ENCODE measurements at regions not wholly inside any gene's neighbourhood (a gene's known extent, or its start where the extent isn't known, plus 50 kb on each side); places are given as distances from the start of the nearest gene placed in this dataset.

- TF ChIP-seq POU2F2 (IDR thresholded peaks at IDR 0.05; ENCODE audit: low read depth, low read length) (no peak), POLR2A (IDR thresholded peaks at IDR 0.05; ENCODE audit: low read depth, low read length) (no peak), PAX5 (IDR thresholded peaks at IDR 0.05; ENCODE audit: insufficient read depth, low read length, severe bottlenecking) (no peak), SPI1 (IDR thresholded peaks at IDR 0.05; ENCODE audit: low read depth, low read length) (no peak), POLR2AphosphoS5 (IDR thresholded peaks at IDR 0.05; ENCODE audit: low read depth, low read length) (no peak), TAF1 (IDR thresholded peaks at IDR 0.05; ENCODE audit: low read depth, low read length) (no peak)
- DNase-seq (ENCODE audit: insufficient read length, low spot score) (no peak), FAIRE-seq (no peak)
Measured at GRCh38 chr5:116799401-116799800, 224.8 kb upstream of the SEMA6A start.

GRCh38 chr5:116795189-116795588, 220.6 kb upstream of the SEMA6A start:
- DNase-seq (ENCODE audit: insufficient read length, low spot score), result no peak
- no peak for FAIRE-seq
- TF ChIP-seq POLR2A (IDR thresholded peaks at IDR 0.05; ENCODE audit: low read depth, low read length) (no peak), POU2F2 (IDR thresholded peaks at IDR 0.05; ENCODE audit: low read depth, low read length) (no peak), POLR2AphosphoS5 (IDR thresholded peaks at IDR 0.05; ENCODE audit: low read depth, low read length) (no peak), TAF1 (IDR thresholded peaks at IDR 0.05; ENCODE audit: low read depth, low read length) (no peak), PAX5 (IDR thresholded peaks at IDR 0.05; ENCODE audit: insufficient read depth, low read length, severe bottlenecking) (no peak), SPI1 (IDR thresholded peaks at IDR 0.05; ENCODE audit: low read depth, low read length) (no peak)

- TF ChIP-seq POLR2AphosphoS5 (IDR thresholded peaks at IDR 0.05; ENCODE audit: low read depth, low read length) (no peak), POLR2A (IDR thresholded peaks at IDR 0.05; ENCODE audit: low read depth, low read length) (no peak), PAX5 (IDR thresholded peaks at IDR 0.05; ENCODE audit: insufficient read depth, low read length, severe bottlenecking) (no peak), TAF1 (IDR thresholded peaks at IDR 0.05; ENCODE audit: low read depth, low read length) (no peak)
- FAIRE-seq (no peak), DNase-seq (ENCODE audit: insufficient read length, low spot score) (no peak)
Measured at GRCh38 chr5:116789522-116789921, 214.9 kb upstream of the SEMA6A start.

GRCh38 chr5:116788851-116789403, 214.3 kb upstream of the SEMA6A start:
- FAIRE-seq (no peak), DNase-seq (ENCODE audit: insufficient read length, low spot score) (no peak)
- no peak for TF ChIP-seq POLR2AphosphoS5 (IDR thresholded peaks at IDR 0.05; ENCODE audit: low read depth, low read length)
- no peak for TF ChIP-seq TAF1 (IDR thresholded peaks at IDR 0.05; ENCODE audit: low read depth, low read length)
- no peak for TF ChIP-seq SPI1 (IDR thresholded peaks at IDR 0.05; ENCODE audit: low read depth, low read length)
- no peak for TF ChIP-seq POU2F2 (IDR thresholded peaks at IDR 0.05; ENCODE audit: low read depth, low read length)
- TF ChIP-seq POLR2A (IDR thresholded peaks at IDR 0.05; ENCODE audit: low read depth, low read length), result no peak
- no peak for TF ChIP-seq PAX5 (IDR thresholded peaks at IDR 0.05; ENCODE audit: insufficient read depth, low read length, severe bottlenecking)

GRCh38 chr5:116787570-116787969, 212.9 kb upstream of the SEMA6A start:
- no peak for FAIRE-seq
- no peak for TF ChIP-seq SPI1 (IDR thresholded peaks at IDR 0.05; ENCODE audit: low read depth, low read length)
- TF ChIP-seq POU2F2 (IDR thresholded peaks at IDR 0.05; ENCODE audit: low read depth, low read length), result no peak
- no peak for TF ChIP-seq TAF1 (IDR thresholded peaks at IDR 0.05; ENCODE audit: low read depth, low read length)
- no peak for TF ChIP-seq PAX5 (IDR thresholded peaks at IDR 0.05; ENCODE audit: insufficient read depth, low read length, severe bottlenecking)
- no peak for TF ChIP-seq POLR2A (IDR thresholded peaks at IDR 0.05; ENCODE audit: low read depth, low read length)
- TF ChIP-seq POLR2AphosphoS5 (IDR thresholded peaks at IDR 0.05; ENCODE audit: low read depth, low read length), result no peak
- no peak for DNase-seq (ENCODE audit: insufficient read length, low spot score)

- FAIRE-seq (no peak), DNase-seq (ENCODE audit: insufficient read length, low spot score) (no peak)
- TF ChIP-seq TAF1 (IDR thresholded peaks at IDR 0.05; ENCODE audit: low read depth, low read length) (no peak), PAX5 (IDR thresholded peaks at IDR 0.05; ENCODE audit: insufficient read depth, low read length, severe bottlenecking) (no peak), SPI1 (IDR thresholded peaks at IDR 0.05; ENCODE audit: low read depth, low read length) (no peak), POLR2AphosphoS5 (IDR thresholded peaks at IDR 0.05; ENCODE audit: low read depth, low read length) (no peak), POLR2A (IDR thresholded peaks at IDR 0.05; ENCODE audit: low read depth, low read length) (no peak), POU2F2 (IDR thresholded peaks at IDR 0.05; ENCODE audit: low read depth, low read length) (no peak)
Measured at GRCh38 chr5:116785106-116785505, 210.5 kb upstream of the SEMA6A start.

GRCh38 chr5:116779846-116780245, 205.2 kb upstream of the SEMA6A start:
- no peak for FAIRE-seq
- TF ChIP-seq POU2F2 (IDR thresholded peaks at IDR 0.05; ENCODE audit: low read depth, low read length) (no peak), SPI1 (IDR thresholded peaks at IDR 0.05; ENCODE audit: low read depth, low read length) (no peak), POLR2AphosphoS5 (IDR thresholded peaks at IDR 0.05; ENCODE audit: low read depth, low read length) (no peak), TAF1 (IDR thresholded peaks at IDR 0.05; ENCODE audit: low read depth, low read length) (no peak), PAX5 (IDR thresholded peaks at IDR 0.05; ENCODE audit: insufficient read depth, low read length, severe bottlenecking) (no peak), POLR2A (IDR thresholded peaks at IDR 0.05; ENCODE audit: low read depth, low read length) (no peak)
- DNase-seq (ENCODE audit: insufficient read length, low spot score), result no peak

GRCh38 chr5:116778651-116779280, 204.1 kb upstream of the SEMA6A start:
- TF ChIP-seq TAF1 (IDR thresholded peaks at IDR 0.05; ENCODE audit: low read depth, low read length) (no peak), POLR2A (IDR thresholded peaks at IDR 0.05; ENCODE audit: low read depth, low read length) (no peak), PAX5 (IDR thresholded peaks at IDR 0.05; ENCODE audit: insufficient read depth, low read length, severe bottlenecking) (no peak), SPI1 (IDR thresholded peaks at IDR 0.05; ENCODE audit: low read depth, low read length) (no peak), POU2F2 (IDR thresholded peaks at IDR 0.05; ENCODE audit: low read depth, low read length) (no peak), POLR2AphosphoS5 (IDR thresholded peaks at IDR 0.05; ENCODE audit: low read depth, low read length) (no peak)
- FAIRE-seq (no peak), DNase-seq (ENCODE audit: insufficient read length, low spot score) (no peak)

- no peak for TF ChIP-seq TAF1 (IDR thresholded peaks at IDR 0.05; ENCODE audit: low read depth, low read length)
- TF ChIP-seq PAX5 (IDR thresholded peaks at IDR 0.05; ENCODE audit: insufficient read depth, low read length, severe bottlenecking), result no peak
- FAIRE-seq (no peak), DNase-seq (ENCODE audit: insufficient read length, low spot score) (no peak)
Measured at GRCh38 chr5:116778032-116778431, 203.4 kb upstream of the SEMA6A start.

GRCh38 chr5:116773926-116774325, 199.3 kb upstream of the SEMA6A start:
- DNase-seq (ENCODE audit: insufficient read length, low spot score), result no peak
- FAIRE-seq, result no peak
- TF ChIP-seq POLR2AphosphoS5 (IDR thresholded peaks at IDR 0.05; ENCODE audit: low read depth, low read length) (no peak), TAF1 (IDR thresholded peaks at IDR 0.05; ENCODE audit: low read depth, low read length) (no peak), SPI1 (IDR thresholded peaks at IDR 0.05; ENCODE audit: low read depth, low read length) (no peak), PAX5 (IDR thresholded peaks at IDR 0.05; ENCODE audit: insufficient read depth, low read length, severe bottlenecking) (no peak), POU2F2 (IDR thresholded peaks at IDR 0.05; ENCODE audit: low read depth, low read length) (no peak), POLR2A (IDR thresholded peaks at IDR 0.05; ENCODE audit: low read depth, low read length) (no peak)
